ENCODE measurements at regions not wholly inside any gene's neighbourhood (a gene's known extent, or its start where the extent isn't known, plus 50 kb on each side); places are given as distances from the start of the nearest gene placed in this dataset.

DNA sequence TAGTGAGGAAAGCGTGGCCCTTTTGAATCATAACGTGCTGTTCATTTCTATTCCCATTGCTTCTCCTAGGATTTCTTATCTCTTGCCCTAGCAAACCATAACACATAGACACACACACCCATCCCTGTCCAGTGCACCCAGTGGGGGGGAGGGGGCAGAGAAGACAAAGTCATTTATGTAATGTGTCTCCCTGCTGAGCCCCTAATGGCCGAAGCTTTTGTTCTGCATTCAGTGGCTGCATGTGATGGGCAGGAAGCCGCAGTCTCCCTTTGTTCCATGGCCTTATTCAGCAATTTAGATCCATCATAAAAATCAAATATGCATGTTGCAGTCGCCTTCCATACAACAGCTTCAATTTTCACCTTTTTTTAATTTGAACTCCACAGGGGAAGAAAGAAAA, 325.4 kb downstream of the ZFHX3 start:
- no peaks in the 10 kb centered on the region for H3K4me1 ChIP-seq
- DNase-seq: no peak

GRCh38 chr16:72721981-72722380, 325.9 kb downstream of the ZFHX3 start:
- DNase-seq (no peak), ATAC-seq (no peak)
- Histone ChIP-seq H3K4me3 (no peak overlapping the region), H3K9me3 (no peaks in the 10 kb centered on the region), H3K27me3 (no peaks in the 10 kb centered on the region), H3K27ac (no peak overlapping the region), H3K36me3 (no peaks in the 10 kb centered on the region), H3K4me1 (no peaks in the 10 kb centered on the region)
- WGBS (ENCODE audit: insufficient coverage, low coverage, low lambda C conversion rate, missing lambda C conversion rate): 64% methylated on average over 4 of the region's 4 CpGs
- intact Hi-C loops (cut with DNase I): no loop called here
- TF ChIP-seq POLR2A (IDR thresholded peaks at IDR 0.05): no peak
- TF ChIP-seq, protein P1, sequence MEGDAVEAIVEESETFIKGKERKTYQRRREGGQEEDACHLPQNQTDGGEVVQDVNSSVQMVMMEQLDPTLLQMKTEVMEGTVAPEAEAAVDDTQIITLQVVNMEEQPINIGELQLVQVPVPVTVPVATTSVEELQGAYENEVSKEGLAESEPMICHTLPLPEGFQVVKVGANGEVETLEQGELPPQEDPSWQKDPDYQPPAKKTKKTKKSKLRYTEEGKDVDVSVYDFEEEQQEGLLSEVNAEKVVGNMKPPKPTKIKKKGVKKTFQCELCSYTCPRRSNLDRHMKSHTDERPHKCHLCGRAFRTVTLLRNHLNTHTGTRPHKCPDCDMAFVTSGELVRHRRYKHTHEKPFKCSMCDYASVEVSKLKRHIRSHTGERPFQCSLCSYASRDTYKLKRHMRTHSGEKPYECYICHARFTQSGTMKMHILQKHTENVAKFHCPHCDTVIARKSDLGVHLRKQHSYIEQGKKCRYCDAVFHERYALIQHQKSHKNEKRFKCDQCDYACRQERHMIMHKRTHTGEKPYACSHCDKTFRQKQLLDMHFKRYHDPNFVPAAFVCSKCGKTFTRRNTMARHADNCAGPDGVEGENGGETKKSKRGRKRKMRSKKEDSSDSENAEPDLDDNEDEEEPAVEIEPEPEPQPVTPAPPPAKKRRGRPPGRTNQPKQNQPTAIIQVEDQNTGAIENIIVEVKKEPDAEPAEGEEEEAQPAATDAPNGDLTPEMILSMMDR (IDR thresholded peaks at IDR 0.05): no peak

More for the DNA sequence above, 325.4 kb downstream of the ZFHX3 start:
- H3K9me3 ChIP-seq: no peaks in the 10 kb centered on the region
- ATAC-seq: no peak
- H3K27ac ChIP-seq: no peak overlapping the region
- intact Hi-C loops (cut with DNase I): no loop called here
- H3K27me3 ChIP-seq: no peaks in the 10 kb centered on the region
- H3K36me3 ChIP-seq: no peaks in the 10 kb centered on the region
- no peak overlapping the region for H3K4me3 ChIP-seq
- TF ChIP-seq, protein P1 (IDR thresholded peaks at IDR 0.05): no peak
- no peak for TF ChIP-seq POLR2A (IDR thresholded peaks at IDR 0.05)
- 90% methylated on average over 4 of the region's 5 CpGs for WGBS (ENCODE audit: insufficient coverage, low coverage, low lambda C conversion rate, missing lambda C conversion rate)

GRCh38 chr16:72715267-72715666, 332.7 kb downstream of the ZFHX3 start:
- Histone ChIP-seq H3K9me3 (no peaks in the 10 kb centered on the region), H3K36me3 (no peaks in the 10 kb centered on the region), H3K4me1 (no peaks in the 10 kb centered on the region), H3K27ac (no peak overlapping the region), H3K27me3 (no peaks in the 10 kb centered on the region), H3K4me3 (no peak overlapping the region)
- ATAC-seq (no peak), DNase-seq (no peak)
- intact Hi-C loops (cut with DNase I): no loop called here
- TF ChIP-seq, protein P1 (IDR thresholded peaks at IDR 0.05): no peak
- no peak for TF ChIP-seq POLR2A (IDR thresholded peaks at IDR 0.05)
- 94% methylated on average over 1 of the region's 1 CpG for WGBS (ENCODE audit: insufficient coverage, low coverage, low lambda C conversion rate, missing lambda C conversion rate)

- no peaks in the 10 kb centered on the region for H3K4me1 ChIP-seq
- no peaks in the 10 kb centered on the region for H3K36me3 ChIP-seq
- no peak overlapping the region for H3K4me3 ChIP-seq
- no peak overlapping the region for H3K27ac ChIP-seq
- intact Hi-C loops (cut with DNase I): no loop called here
- no peak for DNase-seq
- TF ChIP-seq POLR2A (IDR thresholded peaks at IDR 0.05): no peak
- TF ChIP-seq, protein P1 (IDR thresholded peaks at IDR 0.05): no peak
- no peaks in the 10 kb centered on the region for H3K27me3 ChIP-seq
- 92% methylated on average over 1 of the region's 1 CpG for WGBS (ENCODE audit: insufficient coverage, low coverage, low lambda C conversion rate, missing lambda C conversion rate)
- H3K9me3 ChIP-seq: no peaks in the 10 kb centered on the region
- no peak for ATAC-seq
Measured at GRCh38 chr16:72711823-72712222, 336.1 kb downstream of the ZFHX3 start.

GRCh38 chr16:72705801-72706200, 342.1 kb downstream of the ZFHX3 start:
- TF ChIP-seq, protein P1 (IDR thresholded peaks at IDR 0.05): no peak
- TF ChIP-seq POLR2A (IDR thresholded peaks at IDR 0.05): no peak
- 92% methylated on average over 5 of the region's 5 CpGs for WGBS (ENCODE audit: insufficient coverage, low coverage, low lambda C conversion rate, missing lambda C conversion rate)
- no peak for DNase-seq

More at GRCh38 chr16:72705801-72706200, 342.1 kb downstream of the ZFHX3 start:
- H3K27ac ChIP-seq: no peak overlapping the region
- no peaks in the 10 kb centered on the region for H3K4me1 ChIP-seq
- no peak overlapping the region for H3K4me3 ChIP-seq
- H3K27me3 ChIP-seq: no peaks in the 10 kb centered on the region
- intact Hi-C loops (cut with DNase I): no loop called here
- no peak for ATAC-seq
- no peaks in the 10 kb centered on the region for H3K36me3 ChIP-seq
- no peaks in the 10 kb centered on the region for H3K9me3 ChIP-seq

Data from right lobe of liver (tissue), 6 donors.